OCI-LY7 (cell line): ENCODE measurements at regions not wholly inside any gene's neighbourhood (a gene's known extent, or its start where the extent isn't known, plus 50 kb on each side); places are given as distances from the start of the nearest gene placed in this dataset.
"Not testable (repeated sequence)": the region's sequence is repeated elsewhere in the genome, so short reads cannot be mapped to it uniquely, and the experiment has no call there.

Experiments
- EZH2phosphoT487 ChIP-seq: fragments of 200-600 bp; sonication (generic); IDR thresholded peaks from 2 replicates; pipeline ENCODE4 v1.6.1; 2018; ENCODE audit warnings: low read depth, borderline replicate concordance, mild to moderate bottlenecking, mixed run types, antibody characterized with exemption, low read length, moderate library complexity, mixed read lengths
- TF ChIP-seq, protein P1 (sequence below): fragments of 200-600 bp; sonication (generic); conservative IDR thresholded peaks from 2 replicates; pipeline ENCODE4 v1.5.1; 2014; ENCODE audit warnings: mild to moderate bottlenecking, antibody characterized with exemption, low read length, moderate library complexity, mixed read lengths

DNA sequence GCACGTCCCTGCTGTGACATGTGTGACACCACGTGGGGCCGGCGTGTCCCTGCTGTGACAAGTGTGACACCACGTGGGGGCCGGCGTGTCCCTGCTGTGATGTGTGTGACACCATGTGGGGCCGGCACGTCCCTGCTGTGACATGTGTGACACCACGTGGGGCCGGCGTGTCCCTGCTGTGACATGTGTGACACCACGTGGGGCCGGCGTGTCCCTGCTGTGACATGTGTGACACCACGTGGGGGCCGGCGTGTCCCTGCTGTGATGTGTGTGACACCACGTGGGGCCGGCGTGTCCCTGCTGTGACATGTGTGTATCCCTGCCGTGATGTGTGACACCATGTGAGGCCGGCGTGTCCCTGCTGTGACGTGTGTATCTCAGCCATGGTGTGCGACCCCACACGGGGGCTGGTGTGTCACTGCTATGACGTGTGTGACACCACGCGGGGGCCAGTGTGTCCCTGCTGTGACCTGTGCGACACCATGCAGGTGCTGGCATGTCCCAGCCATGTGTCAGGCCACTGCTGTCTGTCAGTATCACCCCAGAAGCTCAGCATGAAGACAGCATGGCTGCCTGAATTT lies 401.7 kb downstream of the SMOC2 start:
- TF ChIP-seq EZH2phosphoT487 = not testable (repeated sequence)
- TF ChIP-seq, protein P1, sequence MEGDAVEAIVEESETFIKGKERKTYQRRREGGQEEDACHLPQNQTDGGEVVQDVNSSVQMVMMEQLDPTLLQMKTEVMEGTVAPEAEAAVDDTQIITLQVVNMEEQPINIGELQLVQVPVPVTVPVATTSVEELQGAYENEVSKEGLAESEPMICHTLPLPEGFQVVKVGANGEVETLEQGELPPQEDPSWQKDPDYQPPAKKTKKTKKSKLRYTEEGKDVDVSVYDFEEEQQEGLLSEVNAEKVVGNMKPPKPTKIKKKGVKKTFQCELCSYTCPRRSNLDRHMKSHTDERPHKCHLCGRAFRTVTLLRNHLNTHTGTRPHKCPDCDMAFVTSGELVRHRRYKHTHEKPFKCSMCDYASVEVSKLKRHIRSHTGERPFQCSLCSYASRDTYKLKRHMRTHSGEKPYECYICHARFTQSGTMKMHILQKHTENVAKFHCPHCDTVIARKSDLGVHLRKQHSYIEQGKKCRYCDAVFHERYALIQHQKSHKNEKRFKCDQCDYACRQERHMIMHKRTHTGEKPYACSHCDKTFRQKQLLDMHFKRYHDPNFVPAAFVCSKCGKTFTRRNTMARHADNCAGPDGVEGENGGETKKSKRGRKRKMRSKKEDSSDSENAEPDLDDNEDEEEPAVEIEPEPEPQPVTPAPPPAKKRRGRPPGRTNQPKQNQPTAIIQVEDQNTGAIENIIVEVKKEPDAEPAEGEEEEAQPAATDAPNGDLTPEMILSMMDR = not testable (repeated sequence)
